ENCODE measurements at regions not wholly inside any gene's neighbourhood (a gene's known extent, or its start where the extent isn't known, plus 50 kb on each side); places are given as distances from the start of the nearest gene placed in this dataset.

DNA sequence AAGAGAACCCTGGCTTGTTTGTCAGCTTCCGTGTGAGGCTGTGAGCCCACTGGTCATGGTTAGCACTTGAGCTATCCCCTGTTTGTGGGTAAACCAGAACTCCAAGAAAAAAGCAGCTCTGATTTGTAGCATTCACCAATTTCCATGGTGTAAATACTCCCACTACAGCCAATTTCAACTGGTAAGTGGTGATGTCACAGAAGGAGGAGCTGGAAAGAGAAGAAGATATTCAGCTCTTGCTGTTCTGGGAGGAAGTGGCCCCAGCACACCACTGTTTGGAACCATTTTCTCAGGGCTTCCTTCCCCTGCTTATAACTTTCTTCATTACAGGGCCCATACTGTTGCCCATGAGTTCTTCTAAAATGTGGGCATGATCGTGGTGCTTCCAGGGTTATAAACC, 500.1 kb upstream of the ZMIZ1 start:
- DNase-seq: no peak

GRCh38 chr10:78570633-78571235, 498.0 kb upstream of the ZMIZ1 start:
- DNase-seq: peak in 5 of 14 donors; percentile 10 to 76 (median 32)

DNA sequence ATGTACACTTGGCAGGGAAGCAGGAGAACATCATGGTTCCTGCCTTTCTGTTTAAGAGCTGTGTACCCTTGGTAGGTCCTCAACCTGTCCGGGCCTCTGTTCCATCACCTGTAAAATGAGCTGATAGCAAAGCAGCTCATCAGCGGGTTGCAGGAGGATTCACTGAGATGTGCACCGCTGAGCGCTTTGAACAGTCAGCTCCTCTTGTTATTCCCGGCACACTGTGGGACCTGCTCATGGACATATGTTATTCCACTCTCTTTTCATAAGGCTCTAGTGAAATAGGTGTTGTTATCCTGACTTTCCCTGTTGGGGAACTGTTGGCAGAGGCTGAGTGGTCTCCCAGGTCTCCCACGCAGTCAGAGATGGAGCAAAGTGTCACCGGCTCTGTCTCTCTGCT, 497.5 kb upstream of the ZMIZ1 start:
- DNase-seq: no peak

- DNase-seq: no peak
These were observed 496.9 kb upstream of the ZMIZ1 start for GRCh38 chr10:78571891-78572290.

DNA sequence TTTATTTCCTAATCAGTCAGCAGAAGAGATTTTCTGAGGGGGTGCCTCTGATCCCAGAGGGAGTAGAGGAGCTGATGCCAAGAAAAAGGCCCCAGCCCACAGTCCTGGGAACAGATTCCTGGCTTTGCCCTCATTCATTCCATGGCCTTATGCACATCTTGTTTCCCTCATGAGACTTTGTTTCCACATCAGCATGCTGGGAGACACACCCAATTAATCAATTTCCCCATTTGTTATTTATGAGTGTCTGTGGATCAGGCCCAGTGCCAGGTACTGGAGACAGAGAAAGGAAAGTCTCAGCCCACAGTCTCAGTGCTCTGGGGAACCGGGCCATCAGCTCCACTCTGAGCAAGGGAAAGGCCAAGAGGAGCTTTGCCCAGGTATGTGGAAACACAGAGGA, 496.2 kb upstream of the ZMIZ1 start:
- DNase-seq: no peak

- DNase-seq: no peak
These were observed 494.2 kb upstream of the ZMIZ1 start for GRCh38 chr10:78574547-78574946.

DNA sequence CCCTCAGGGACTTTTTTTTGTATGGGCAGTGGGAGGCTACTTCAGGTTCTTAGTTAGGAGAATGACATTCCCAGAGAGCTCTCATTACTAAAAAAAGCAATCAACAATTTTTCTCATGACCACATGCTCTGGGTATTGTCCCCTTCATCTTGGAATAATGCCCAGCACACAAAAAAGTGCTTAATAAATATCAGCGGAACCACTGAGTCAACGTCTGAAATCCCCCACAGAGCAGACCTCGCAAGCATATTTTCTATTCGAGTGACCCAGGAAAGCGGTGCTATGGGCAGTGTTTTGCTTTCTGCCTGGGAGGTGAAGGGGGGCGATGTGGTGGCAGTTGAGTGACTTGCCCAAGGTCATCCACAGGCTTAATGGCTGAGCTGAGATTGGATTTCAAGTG, 493.4 kb upstream of the ZMIZ1 start:
- DNase-seq: no peak

- DNase-seq: no peak
These were observed 492.5 kb upstream of the ZMIZ1 start for GRCh38 chr10:78576276-78576675.

GRCh38 chr10:78577712-78578111, 491.1 kb upstream of the ZMIZ1 start:
- DNase-seq: peak in 3 of 14 donors; percentile 20 to 27 (median 20)

- DNase-seq: no peak
These were observed 489.8 kb upstream of the ZMIZ1 start for GRCh38 chr10:78578929-78579328.

DNA sequence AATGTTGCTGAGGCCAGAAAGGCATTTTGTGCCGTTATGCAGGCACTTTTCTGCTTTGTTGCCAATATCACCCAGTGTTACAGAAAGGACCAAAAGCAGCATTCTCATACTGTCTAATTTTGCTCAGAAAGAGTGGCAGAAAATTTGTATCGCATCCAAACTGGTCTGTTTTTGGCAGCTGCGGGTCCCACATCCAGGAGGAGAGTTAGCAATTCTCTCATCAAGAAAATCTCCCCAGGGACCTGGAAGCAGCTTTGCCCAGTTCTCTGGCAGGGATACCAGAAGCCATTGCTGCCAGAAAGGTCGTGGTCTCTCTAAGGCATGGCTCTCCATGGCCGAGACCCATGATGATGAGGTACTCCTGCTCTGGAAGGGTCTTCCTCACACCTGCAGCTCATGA, 489.2 kb upstream of the ZMIZ1 start:
- peak in 2 of 14 donors; percentile 51 to 69 for DNase-seq

GRCh38 chr10:78579995-78580394, 488.8 kb upstream of the ZMIZ1 start:
- DNase-seq: peak in 12 of 14 donors; percentile 45 to 83 (median 76)

DNA sequence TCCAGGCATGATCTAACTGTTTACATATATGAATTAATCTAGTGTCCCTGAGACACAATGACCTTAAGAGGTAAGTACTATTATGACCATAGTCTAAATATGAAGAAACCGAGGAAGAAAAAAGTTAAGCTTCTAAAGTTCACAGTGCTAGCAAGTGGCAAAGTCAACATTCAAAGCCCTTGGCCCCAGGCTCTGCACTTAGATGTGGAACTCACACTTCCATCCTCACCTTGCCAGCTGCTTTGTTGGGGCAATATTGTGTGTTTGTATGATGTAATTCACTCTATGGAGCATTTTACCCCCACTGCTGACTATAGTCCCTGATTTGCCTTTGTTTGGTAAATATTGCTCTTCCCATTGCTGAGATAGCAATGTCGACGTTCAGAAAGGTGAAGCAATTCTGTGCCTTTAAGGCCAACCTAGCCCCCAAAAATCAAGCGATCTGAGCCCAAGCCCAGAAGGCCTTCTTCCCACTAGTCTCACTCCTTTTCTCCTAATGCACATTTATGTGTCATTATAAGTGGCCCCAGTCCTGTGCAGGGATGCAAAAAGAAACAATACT, 487.6 kb upstream of the ZMIZ1 start:
- DNase-seq: no peak

DNA sequence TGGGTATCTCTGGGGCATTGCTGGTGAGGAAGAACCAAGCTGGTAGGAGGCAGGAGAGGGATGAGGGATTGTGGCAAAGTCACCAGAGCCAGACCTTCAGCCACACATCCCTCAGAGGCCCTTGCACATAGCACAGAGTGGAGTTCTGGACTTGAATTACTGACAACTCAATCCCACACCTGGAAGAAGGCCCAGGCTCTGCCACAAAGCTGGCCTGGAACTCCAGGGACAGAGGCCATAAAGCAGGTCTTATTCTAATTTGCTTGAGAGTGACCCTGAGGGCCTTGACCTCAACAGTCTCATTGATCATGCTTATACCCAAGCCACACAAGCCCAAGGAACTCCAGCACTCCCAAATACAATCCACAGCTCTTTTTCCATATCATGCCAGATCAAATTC, 486.2 kb upstream of the ZMIZ1 start:
- DNase-seq: no peak

GRCh38 chr10:78584266-78584665, 484.5 kb upstream of the ZMIZ1 start:
- no peak for DNase-seq

DNA sequence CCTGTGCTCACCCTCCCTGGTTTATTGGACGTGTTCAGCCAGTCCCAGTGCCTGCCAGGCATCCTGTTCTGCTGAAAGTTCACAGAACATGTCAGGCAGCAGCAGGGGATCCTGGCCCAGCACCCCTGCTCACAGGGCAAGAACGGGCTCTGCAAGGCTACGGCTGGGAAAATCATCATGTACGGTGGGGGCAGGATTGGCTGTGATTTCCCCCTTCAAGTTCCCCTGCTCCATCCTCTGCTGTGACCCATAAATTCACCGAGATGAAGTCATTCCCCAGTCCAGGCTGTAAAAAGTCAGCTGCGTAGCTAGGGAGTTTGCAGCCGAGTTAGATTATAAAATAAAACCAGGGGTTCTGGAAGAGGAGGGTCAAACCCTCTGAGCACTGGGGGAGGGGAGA, 484.1 kb upstream of the ZMIZ1 start:
- DNase-seq: no peak

DNA sequence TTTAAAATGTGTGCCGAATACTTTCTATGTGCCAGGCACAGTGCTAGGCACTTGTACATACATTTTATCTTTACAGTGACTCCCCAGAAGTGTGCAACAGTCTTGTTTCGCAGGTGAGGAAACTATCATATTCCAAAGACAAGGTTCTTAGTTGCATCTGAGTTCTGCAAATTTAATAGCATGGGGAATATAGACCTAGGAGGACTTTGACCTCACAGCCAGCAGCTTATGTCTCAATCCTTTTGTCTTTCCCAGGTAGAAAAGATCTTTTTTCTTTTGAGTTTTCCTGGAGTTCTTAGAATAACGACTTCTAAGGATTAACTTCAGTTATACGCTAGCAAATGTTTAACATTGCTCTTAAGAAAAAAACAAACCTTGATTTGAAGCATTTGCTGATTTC, 482.8 kb upstream of the ZMIZ1 start:
- no peak for DNase-seq

DNA sequence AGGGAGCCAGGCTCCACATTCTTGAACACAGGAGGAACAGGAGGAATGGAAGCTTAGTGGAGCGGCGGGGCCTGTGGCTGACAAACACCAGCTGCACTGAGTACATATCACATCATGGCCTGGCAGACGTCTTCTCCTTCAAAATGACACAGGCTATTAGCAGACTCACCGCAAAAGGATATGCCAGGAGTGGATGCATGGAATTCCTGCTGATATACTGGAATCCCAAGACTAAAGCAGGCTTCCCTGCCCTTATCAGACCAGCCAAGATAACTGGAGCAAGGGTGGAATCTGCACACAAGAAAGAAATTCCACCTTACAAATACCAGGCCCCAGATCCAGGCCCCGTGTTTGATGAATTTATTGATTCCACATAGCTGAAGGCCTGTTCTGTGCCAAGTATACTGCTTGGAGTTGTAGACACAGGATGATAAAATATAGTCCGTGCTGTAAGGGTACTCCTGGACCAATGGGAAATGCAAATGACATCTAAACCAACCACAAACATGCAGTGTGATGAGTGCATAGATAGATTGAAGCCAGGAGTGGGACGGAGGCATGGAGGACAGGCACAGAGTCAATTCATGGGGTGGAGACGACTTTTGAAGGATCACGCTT, 480.5 kb upstream of the ZMIZ1 start:
- DNase-seq: no peak

DNA sequence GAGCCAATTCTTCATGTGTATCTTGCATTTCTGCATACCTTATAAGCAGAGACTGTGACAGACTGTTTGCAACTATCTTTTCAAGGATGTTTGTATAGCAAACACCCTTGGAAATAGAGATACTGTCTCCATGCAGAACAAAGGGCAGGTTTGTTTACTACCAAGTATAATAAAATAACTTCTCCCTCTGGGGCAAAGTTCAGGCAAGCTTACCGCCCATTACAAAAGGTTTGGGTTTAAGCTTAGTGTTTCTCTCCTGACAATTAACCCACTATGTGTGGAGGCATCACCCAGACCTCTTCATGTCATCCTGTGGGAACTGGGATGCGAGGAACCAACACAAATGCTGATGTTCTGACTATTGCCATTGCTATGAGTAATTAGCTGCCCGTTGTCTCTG, 479.1 kb upstream of the ZMIZ1 start:
- no peak for DNase-seq

DNA sequence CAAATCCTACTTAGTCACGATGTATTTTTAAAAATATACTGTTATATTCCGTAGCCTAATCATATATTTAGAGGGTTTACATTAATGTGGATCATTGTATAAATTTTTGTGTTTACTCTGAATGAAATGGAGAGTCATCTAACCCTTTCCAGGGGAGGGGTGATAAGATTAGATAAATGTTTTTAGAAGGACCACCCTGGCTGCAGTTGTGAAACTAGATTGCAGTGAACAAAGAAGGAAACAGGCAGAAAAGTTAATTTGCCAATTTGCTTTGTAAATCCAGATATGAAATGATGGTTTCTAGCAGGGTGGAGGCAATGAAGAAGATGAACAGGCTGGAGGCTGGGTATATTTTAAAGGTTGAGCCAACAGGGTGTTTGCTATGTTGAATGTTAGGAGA, 477.7 kb upstream of the ZMIZ1 start:
- DNase-seq: no peak

DNA sequence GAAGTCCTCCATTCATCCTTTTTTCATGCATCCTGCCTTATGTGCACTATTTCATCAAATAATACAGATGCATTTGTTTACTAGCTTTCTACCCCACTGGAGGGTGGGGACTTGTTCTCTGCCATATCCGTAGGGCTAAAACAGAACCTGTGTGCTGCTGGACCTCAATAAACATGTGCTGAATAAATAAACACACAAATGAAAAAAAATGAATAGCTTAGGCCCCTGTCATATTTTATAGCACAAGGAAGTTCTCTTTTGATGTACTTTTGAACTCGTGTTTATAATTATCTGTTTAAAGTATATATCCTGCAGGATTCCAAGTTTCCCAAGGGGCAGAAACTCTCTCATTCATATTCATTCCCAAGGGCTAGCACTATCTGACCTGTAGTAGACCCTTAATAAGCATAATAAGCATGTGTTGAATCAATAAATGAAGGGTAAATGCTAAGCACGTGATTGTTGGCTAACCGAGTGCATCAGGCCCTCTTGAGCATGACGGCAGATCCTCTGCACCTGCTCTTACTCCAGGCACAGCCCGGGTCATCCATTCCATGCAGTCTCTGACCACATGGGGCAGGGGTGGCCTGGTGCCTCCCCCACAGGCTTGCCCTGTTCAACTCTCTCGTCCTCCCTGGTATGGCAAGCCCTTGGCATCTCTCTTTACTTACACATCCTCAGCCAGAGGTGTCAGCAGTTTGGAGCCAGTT, 474.1 kb upstream of the ZMIZ1 start:
- DNase-seq: no peak

- no peak for DNase-seq
These were observed 473.5 kb upstream of the ZMIZ1 start for GRCh38 chr10:78595269-78595619.

- no peak for DNase-seq
These were observed 472.2 kb upstream of the ZMIZ1 start for GRCh38 chr10:78596556-78596955.
